GM21717 (cell line): ENCODE measurements at regions not wholly inside any gene's neighbourhood (a gene's known extent, or its start where the extent isn't known, plus 50 kb on each side); places are given as distances from the start of the nearest gene placed in this dataset.
"Not testable (repeated sequence)": the region's sequence is repeated elsewhere in the genome, so short reads cannot be mapped to it uniquely, and the experiment has no call there.

Experiments
- ATAC-seq: cut with Tn5 transposase; IDR thresholded peaks from one replicate; pipeline ENCODE4 v1.9.1; 2021; ENCODE audit warnings: mild to moderate bottlenecking, moderate library complexity; ENCODE audit not compliant: unreplicated experiment

DNA sequence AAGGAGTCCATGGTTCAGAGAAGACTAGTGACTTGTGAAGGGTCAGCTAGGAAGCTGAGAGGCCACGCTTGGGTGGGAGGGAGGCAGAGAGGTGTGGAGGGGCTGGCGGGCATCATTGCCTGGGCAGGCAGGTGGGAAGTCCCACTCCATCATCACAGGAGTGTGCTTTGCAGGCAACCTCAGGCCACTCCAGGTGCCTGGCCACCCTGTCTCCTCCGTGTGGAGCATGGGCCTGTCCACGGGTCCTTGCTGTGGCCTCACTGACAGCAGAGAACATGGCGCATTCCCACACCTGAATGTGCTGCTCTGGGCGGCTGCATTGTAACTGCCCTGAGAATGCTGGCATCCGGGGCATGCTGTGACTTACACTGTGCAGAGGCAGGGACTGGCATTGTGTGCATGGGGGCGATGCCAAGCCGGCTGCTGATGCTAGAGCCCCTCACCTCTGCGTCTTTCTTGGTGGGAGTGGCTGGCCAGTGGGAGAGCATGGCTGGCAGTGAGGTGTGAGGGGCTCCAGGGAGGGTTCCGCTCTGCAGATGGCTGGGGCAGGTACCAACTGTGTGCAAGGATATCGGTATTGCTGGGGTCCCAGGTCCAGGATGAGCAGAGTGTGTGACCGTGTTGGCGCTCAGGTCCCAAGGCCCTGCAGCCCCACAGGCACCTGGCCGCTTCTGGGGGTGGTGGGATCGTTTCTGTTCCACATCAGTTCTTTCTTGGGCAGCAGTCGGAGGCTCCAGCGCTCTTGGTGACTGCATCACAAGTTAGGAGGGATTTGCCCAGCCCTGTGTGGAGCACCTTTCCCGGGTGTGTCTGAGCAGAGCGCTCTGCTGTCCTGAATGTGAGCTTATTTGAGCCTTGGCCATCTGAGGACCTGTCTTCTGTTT is 94.8 kb downstream of the NPIPB11 start:
- no peak for ATAC-seq

GRCh38 chr16:29310852-29311314 is 95.6 kb downstream of the NPIPB11 start:
- no peak for ATAC-seq

DNA sequence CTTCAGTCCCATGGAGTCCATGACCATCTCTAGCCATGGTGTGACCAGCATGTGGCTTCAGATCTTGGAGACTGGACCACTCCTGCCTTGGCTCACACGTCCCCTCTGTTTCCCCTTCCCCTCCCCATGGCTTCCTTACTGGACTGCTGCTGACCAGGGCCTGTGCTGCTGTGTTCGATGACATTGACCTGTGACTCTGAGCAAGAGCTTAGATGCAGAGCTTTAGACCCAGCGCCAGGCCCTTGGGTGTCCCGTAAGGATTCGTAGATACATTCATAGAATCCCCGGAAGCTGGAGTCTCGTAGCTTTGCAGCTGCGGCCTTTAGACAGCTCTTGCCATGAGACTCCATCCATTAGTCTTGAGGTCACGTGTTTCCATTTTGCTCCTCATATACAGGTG is 96.3 kb downstream of the NPIPB11 start:
- ATAC-seq = not testable (repeated sequence)

GRCh38 chr16:29309601-29310000 is 96.9 kb downstream of the NPIPB11 start:
- ATAC-seq = not testable (repeated sequence)

DNA sequence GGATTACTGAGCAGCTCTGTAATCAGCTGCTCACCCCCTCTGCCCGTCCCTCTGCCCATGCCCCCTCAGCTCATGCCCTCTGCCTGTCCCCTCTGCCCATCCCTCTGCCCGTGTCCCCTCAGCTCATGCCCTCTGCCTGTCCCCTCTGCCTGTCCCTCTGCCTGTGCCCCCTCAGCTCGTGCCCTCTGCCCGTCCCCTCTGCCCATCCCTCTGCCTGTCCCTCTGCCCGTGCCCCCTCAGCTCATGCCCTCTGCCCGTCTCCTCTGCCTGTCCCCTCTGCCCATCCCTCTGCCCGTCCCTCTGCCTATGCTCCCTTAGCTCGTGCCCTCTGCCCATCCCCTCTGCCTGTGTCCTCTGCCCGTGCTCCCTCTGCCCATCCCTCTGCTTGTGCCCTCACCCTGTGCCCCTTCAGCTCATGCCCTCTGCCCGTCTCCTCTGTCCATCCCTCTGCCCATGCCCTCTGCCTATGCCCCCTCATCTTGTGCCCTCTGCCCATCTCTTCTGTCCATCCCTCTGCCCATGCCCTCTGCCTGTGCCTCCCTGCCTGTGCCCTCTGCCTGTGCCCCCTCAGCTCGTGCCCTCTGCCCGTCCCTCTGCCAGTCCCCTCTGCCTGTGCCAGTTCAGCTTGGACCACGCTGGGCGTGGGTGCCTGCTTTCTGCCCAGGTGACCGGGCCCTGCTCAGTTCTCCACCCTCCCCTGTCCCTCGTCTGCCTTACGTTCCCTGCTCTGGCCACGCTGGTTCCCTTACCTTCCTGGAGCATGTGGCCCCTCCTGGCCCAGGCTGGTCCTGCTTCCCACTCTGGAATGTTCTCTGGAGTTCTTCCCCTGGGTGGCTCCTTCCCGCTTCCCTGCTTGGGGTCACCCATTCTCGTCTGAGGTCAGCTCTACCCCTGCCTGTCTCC is 97.6 kb downstream of the NPIPB11 start:
- ATAC-seq = no peak

DNA sequence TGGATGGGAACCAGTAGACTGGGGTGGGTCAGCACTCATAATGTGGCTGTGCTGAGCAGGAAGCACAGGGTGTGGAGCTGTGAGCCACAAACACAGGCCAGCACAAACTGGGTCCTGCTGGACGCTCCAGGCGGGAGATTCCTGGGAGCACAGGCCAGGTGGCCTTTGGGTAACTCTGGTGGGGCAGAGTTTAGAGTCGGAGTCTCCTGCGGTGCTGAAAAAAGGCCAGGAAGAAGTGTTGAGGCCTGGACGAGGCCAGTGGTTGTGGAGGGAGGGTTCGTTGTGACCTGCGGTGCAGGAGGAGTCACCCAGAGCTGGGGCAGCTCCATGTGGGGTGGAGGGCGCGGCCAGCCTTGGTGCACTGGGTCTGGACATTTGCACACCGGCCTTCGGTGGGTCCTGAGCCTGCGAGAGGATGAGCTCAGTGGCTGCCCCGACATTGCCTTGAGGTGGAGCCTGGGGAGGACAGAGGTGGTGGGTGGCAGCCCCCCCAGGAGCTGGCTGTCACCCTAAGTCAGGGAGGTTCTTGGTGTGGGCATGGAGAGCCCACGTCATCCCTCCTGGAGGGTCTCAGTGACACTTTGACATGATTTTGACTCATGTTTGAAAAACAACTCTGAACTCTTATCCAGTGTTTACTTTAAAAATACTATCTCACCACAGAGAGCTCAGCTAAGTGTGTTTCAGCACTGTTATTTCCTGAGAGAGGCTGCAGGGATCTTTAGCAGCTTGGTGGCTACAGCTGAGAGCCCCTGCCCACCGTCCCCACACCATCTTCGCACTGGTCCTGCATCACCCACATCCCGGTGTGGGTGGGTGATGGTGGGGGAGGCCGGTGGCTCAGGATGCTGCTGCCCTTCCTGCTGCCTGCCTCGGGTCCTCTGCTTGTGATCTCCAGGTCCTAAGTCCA is 98.7 kb downstream of the NPIPB11 start:
- ATAC-seq = no peak

- no peak for ATAC-seq
Observed at GRCh38 chr16:29306943-29307597, 99.4 kb downstream of the NPIPB11 start.

GRCh38 chr16:29306201-29306600 is 100.3 kb downstream of the NPIPB11 start:
- no peak for ATAC-seq

GRCh38 chr16:29305018-29305417 is 101.5 kb downstream of the NPIPB11 start:
- not testable (repeated sequence) for ATAC-seq

DNA sequence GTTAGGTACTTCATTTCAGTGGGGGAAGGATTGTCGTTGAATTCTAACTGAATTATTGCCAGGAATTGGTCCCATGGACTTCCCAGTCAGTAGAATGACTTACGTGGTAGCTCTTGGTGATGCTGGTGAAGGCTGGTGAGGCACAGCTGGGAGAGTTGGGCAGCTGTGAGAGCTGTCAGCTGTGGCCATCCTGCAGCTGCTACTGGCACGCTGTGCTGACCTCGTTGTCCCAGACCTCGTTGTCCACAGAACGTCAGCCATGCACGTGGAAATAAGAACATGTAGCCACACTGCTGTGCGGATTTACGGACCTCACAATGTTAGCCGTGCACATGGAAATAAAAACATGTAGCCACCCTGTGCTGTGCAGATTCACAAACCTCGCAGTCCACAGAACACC is 102.3 kb downstream of the NPIPB11 start:
- no peak for ATAC-seq

- ATAC-seq = no peak
Observed at GRCh38 chr16:29303520-29303919, 103.0 kb downstream of the NPIPB11 start.

- no peak for ATAC-seq
Observed at GRCh38 chr16:29302976-29303375, 103.5 kb downstream of the NPIPB11 start.

DNA sequence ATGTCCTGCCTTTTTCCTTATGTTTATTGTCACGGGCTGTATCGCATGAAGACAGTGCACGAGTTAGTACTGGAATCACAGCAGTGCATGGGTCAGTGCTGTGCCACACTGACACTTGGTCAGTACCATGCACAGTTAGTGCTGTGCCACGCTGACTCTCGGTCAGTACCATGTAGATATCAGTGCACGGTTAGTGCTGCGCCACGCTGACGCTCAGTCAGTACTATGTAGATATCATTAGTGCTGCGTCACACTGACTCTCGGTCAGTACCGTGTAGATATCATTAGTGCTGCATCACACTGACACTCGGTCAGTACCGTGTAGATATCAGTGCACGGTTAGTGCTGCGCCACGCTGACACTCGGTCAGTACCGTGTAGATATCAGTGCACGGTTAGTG is 104.1 kb downstream of the NPIPB11 start:
- not testable (repeated sequence) for ATAC-seq

DNA sequence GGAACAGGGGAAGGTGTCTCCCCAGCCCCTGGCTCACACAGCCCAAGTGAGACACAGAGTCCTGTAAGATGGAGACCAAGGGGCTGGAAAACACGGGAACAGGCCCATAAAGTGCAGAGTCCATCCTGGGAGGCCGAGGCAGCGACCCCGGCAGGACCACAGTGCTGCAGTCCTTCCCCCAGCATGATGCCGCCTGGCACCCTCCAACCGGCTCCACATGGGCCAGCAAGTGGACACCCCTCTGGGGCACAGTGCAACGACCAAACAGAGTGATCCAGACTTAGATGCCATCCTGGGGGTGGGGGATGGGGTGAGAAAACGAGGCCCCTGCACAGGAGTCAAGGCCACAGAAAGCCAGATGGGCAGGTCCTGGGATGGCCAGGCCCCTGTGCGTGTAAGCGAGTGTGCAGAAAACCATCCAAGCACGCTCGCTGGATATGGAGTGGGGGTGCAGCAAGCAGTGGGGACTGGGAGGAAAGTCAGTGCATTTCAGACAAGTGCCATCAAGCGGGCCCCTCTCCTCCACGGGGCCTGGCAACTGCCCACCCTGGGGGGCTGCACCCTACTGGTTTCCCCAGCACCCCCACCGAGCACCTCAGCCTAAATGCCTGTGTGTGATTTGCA is 104.7 kb downstream of the NPIPB11 start:
- ATAC-seq = not testable (repeated sequence)

DNA sequence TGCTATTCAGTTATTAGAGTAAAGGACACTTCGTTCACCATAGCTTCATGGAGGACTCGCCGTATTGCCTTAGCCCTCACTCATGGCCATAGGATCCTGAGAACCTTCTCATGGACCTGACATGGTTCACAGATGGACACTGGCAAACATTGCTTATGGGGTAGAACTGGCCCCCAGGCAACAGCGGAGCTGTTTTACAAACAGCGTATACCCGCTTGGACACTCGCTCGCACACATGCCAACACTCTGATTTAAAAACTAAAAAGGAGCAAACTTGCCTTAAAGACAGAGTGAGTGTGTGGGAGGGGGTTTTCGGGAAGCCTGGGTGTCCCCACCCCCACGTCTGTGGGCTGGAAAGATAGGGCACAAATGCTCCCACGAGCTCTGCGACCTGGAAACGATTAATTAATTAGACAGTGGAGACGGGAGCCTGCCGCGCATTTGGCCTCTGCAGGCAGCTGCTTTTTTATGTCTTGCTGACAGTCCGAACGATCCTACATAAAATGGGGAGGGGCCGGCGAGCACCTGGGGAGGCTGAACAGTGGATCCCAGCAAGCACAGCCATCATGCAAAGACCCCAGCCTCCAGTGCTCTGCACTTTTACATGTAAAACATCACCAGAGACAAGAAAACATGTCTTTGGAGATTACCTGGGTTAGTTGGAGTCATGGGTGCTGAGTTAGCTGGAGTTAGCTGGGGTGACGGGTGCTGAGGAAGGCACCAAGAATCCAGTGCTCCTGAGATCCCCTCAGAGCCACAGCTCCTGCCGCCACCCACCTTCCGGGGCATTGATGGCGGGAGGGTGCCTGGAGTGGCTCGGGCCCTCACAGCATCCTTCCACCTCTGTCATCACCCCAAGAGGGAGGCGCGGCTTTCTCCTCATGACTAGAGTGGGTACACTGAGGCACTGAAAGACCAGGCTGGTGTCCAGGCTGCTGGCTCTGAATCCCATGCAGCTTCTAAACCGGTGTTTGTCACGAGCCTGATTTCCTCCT is 105.7 kb downstream of the NPIPB11 start:
- ATAC-seq = not testable (repeated sequence)

- ATAC-seq = not testable (repeated sequence)
Observed at GRCh38 chr16:29300030-29300491, 106.5 kb downstream of the NPIPB11 start.

- not testable (repeated sequence) for ATAC-seq
Observed at GRCh38 chr16:29298997-29299396, 107.5 kb downstream of the NPIPB11 start.

GRCh38 chr16:29298307-29298706 is 108.2 kb downstream of the NPIPB11 start:
- ATAC-seq = not testable (repeated sequence)
